Bronchial epithelial cell (primary cell): ENCODE measurements at regions not wholly inside any gene's neighbourhood (a gene's known extent, or its start where the extent isn't known, plus 50 kb on each side); places are given as distances from the start of the nearest gene placed in this dataset.
A peak's percentile ranks its signal among the peaks of the same experiment; 100 is the strongest.

Source experiments
- DNase-seq: peaks from one replicate; pipeline ENCODE4 v3.0.0-alpha.2; 2010; ENCODE audit warnings: low read depth
- FAIRE-seq: peaks from 2 replicates; lab custom pipeline; 2011; peaks lifted over from hg19 to GRCh38; lab: Jason Lieb, UNC
- H3K27me3 ChIP-seq: 2 replicates; pipeline ENCODE4 v1.5.1; 2011; ENCODE audit warnings: low read length; ENCODE audit not compliant: control insufficient read depth, insufficient read depth
- H3K36me3 ChIP-seq: 2 replicates; pipeline ENCODE4 v1.5.1; 2011; ENCODE audit warnings: low read length; ENCODE audit not compliant: control insufficient read depth, insufficient read depth
- H3K4me3 ChIP-seq: 2 replicates; pipeline ENCODE4 v1.5.1; 2011; ENCODE audit warnings: mild to moderate bottlenecking, low read depth, low read length, control low read depth
- CTCF ChIP-seq: IDR thresholded peaks from 2 replicates; pipeline ENCODE4 v1.5.1; 2011; ENCODE audit warnings: mild to moderate bottlenecking, moderate library complexity, low read length, control low read depth, inconsistent platforms; ENCODE audit not compliant: insufficient read depth, severe bottlenecking

- Histone ChIP-seq H3K4me3 (no peak overlapping the region), H3K27me3 (no peaks in the 10 kb centered on the region), H3K36me3 (no peaks in the 10 kb centered on the region)
- peak; percentile 24 for DNase-seq
- FAIRE-seq: no peak
- TF ChIP-seq CTCF: no peak
Measured at GRCh38 chr14:98144964-98145363, 1127.0 kb downstream of the BCL11B start.

GRCh38 chr14:98146416-98146815 lies 1125.6 kb downstream of the BCL11B start:
- DNase-seq (no peak), FAIRE-seq (no peak)
- H3K36me3 ChIP-seq: no peaks in the 10 kb centered on the region
- no peaks in the 10 kb centered on the region for H3K27me3 ChIP-seq
- no peak overlapping the region for H3K4me3 ChIP-seq
- TF ChIP-seq CTCF: no peak

GRCh38 chr14:98154254-98154653 lies 1117.7 kb downstream of the BCL11B start:
- Histone ChIP-seq H3K27me3 (no peaks in the 10 kb centered on the region), H3K4me3 (no peak overlapping the region), H3K36me3 (no peaks in the 10 kb centered on the region)
- no peak for TF ChIP-seq CTCF
- FAIRE-seq (peak; percentile 32), DNase-seq (no peak)

- DNase-seq (no peak), FAIRE-seq (no peak)
- Histone ChIP-seq H3K27me3 (no peaks in the 10 kb centered on the region), H3K36me3 (no peaks in the 10 kb centered on the region), H3K4me3 (no peak overlapping the region)
- TF ChIP-seq CTCF: no peak
Measured at GRCh38 chr14:98156411-98156810, 1115.6 kb downstream of the BCL11B start.

- TF ChIP-seq CTCF: no peak
- peak; percentile 66 for DNase-seq
- Histone ChIP-seq H3K27me3 (no peaks in the 10 kb centered on the region), H3K4me3 (no peak overlapping the region), H3K36me3 (no peaks in the 10 kb centered on the region)
- FAIRE-seq: no peak
Measured at GRCh38 chr14:98160901-98161300, 1111.1 kb downstream of the BCL11B start.

GRCh38 chr14:98161356-98161755 lies 1110.6 kb downstream of the BCL11B start:
- FAIRE-seq: no peak
- H3K36me3 ChIP-seq: no peaks in the 10 kb centered on the region
- peak; percentile 76 for DNase-seq
- H3K4me3 ChIP-seq: no peak overlapping the region
- TF ChIP-seq CTCF: no peak
- no peaks in the 10 kb centered on the region for H3K27me3 ChIP-seq
